WI38 (cell line): ENCODE measurements at regions not wholly inside any gene's neighbourhood (a gene's known extent, or its start where the extent isn't known, plus 50 kb on each side); places are given as distances from the start of the nearest gene placed in this dataset.

Source experiments
- H3K4me3 ChIP-seq: 2 replicates; pipeline ENCODE4 v1.5.1; 2011; ENCODE audit warnings: low read depth, mild to moderate bottlenecking, control low read depth, low read length
- CTCF ChIP-seq: IDR thresholded peaks from 2 replicates; pipeline ENCODE4 v1.5.1; 2012; ENCODE audit warnings: low read depth, mild to moderate bottlenecking, control low read depth, low read length

- no peak overlapping the region for H3K4me3 ChIP-seq
- TF ChIP-seq CTCF, result no peak
Observed at GRCh38 chr6:47375426-47375825, 65.7 kb upstream of the TNFRSF21 start.

- TF ChIP-seq CTCF, result no peak
Observed at GRCh38 chr6:47376930-47377329, 67.2 kb upstream of the TNFRSF21 start.

DNA sequence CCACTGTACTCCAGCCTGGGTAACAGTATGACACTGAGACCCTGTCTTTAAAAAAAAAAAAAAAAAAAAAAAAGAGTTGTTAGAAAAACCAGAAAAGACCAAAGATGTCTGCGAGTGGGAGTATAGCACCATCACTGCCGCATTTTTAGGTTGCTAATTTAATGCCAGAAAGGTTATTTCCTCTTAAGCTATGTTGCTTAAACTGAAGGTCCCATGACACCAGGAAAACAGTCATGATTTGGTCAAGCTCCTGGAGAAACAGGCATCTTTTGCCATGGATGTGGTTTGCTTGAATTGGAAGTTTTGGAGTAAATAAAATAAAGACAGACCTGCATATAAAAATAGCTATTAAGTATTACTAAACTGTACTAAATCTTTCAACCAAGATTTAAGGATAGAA, 68.3 kb upstream of the TNFRSF21 start:
- no peak overlapping the region for H3K4me3 ChIP-seq
- TF ChIP-seq CTCF, result no peak

More at GRCh38 chr6:47376930-47377329, 67.2 kb upstream of the TNFRSF21 start:
- H3K4me3 ChIP-seq, result no peak overlapping the region

DNA sequence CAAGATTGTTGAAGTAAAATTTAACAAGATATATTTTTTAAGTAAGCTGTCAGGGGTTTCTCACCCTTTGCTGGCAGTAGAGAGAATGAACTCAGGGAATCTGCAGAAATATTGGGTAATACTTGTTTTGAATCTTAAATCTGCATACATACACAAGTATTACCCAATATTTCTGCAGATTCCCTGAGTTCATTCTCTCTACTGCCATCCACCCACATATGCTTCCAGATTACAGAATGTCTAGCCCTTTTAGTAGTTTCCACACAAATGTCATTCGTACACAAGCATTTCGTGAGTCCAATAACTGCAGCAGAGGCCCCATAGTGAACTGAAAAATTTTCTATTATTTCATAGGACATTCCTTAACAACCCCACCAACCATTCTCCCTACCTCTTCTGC, 69.6 kb upstream of the TNFRSF21 start:
- TF ChIP-seq CTCF, result no peak
- H3K4me3 ChIP-seq, result no peak overlapping the region

- H3K4me3 ChIP-seq, result no peak overlapping the region
- no peak for TF ChIP-seq CTCF
Observed at GRCh38 chr6:47380251-47380650, 70.5 kb upstream of the TNFRSF21 start.

DNA sequence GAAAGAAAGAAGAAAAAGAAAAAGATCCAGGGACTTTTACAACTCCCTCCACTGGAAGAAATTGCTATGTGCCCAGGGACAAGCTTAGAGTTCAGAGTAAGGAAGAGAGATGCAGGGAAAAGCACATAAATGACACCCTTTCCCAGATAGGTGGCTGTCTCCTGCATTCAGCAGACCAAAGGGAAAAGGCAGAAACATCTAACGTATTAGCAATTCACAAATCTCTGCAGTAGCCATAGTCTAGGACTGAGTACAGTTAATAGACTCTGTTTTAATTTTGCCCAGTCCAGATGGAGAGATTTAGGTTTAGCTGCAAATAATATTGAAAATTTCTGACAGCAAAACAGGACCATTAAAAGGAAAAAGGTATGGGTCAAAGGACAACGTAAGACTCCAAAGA, 71.3 kb upstream of the TNFRSF21 start:
- no peak for TF ChIP-seq CTCF
- no peak overlapping the region for H3K4me3 ChIP-seq

DNA sequence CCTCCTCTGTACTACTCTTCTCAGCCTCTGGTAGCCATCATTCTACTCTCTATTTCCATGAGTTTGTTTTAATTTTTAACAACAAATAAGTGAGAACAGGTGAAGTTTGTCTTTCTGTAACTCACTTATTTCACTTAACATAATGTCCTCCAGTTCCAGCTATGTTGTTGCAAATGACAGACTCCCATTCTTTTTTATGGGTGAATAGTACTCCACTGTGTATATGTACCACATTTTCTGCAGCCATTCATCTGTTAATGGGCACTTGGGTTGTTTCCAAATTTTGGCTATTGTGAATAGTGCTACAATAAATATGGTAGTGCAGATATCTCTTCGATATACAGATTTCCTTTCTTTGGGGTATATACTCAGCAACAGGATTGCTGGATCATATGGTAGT, 73.7 kb upstream of the TNFRSF21 start:
- no peak for TF ChIP-seq CTCF
- H3K4me3 ChIP-seq, result no peak overlapping the region
